Hypothalamus (tissue), 51 donors: ENCODE measurements at regions not wholly inside any gene's neighbourhood (a gene's known extent, or its start where the extent isn't known, plus 50 kb on each side); places are given as distances from the start of the nearest gene placed in this dataset.

ENCODE experiments used
- DNase-seq, 51 donors: peaks; one replicate each; lab custom pipeline; 2025; lab: John Stamatoyannopoulos, UW

DNA sequence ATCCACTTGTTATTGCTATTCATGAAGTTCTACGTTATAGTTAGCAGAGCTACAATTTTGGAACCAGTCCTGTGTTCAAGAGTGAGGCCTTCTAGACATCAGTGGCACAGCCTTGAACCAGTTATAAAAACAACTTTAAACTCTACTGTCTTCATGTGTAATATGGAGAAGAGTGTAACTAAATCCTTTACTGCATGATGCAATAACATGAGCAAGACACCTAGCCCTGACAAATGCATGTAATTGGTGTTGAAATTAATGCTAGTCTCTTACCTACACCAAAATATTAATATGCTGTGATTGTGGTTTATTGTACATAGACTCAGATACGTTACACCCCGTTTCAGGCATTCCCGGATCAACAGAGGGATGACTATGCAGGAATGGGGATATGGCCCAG is 654.6 kb downstream of the IRX1 start:
- no peak for DNase-seq

DNA sequence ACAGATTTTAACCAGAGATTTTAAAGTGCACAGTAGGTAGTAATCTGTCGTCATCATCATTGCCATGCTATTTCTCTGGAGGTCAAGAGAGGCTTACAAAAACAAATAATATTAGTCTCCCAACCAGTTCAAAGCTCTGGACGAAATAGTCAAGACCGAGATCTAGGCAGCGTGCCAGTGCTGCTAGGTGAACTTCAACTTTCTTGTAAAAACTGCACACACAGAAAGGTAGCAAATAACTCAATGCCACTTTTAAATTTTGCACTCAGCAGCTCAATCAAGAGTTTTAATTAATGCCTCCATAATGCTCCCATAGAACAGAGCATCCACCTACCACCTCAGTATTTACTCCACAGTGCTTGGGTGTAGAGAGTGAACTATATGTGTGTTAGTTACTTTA is 656.8 kb downstream of the IRX1 start:
- no peak for DNase-seq

DNA sequence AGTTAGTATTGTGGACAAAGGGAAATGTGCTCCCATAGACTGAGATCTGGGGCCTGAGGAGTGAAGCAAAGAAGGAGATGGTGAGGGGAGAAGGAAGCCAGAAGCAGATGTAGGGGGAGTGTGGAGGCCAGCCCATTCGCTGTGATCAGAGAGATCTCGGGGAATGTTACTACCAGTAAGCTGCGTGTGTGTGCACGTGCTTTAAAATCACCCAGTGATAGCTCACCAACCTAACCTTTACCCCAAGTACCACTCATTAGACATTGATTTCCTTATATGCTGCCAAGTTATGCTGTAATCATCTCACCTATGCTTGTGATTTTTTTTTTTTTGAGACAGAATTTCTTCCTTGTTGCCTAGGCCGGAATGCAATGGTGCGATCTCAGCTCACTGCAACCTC is 659.1 kb downstream of the IRX1 start:
- no peak for DNase-seq

DNA sequence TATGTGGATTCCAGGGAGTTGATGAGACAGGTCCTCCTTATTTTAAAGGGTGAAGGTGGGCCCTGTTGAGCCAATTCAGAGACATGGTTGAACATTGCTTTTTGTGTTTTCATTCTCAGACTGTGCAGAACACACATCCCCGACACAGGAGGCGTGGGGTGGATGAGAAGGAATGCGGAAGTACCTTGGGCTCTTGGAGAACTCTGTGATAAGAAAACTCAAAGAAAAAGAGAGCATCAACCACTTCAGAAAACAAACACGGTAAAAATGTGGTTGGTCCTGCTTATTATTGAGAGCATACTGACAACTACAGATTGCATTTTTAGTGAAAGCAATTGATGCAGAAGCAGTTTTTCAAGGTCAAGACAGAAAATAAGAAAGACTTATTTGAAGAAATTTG is 659.8 kb downstream of the IRX1 start:
- DNase-seq = no peak

DNA sequence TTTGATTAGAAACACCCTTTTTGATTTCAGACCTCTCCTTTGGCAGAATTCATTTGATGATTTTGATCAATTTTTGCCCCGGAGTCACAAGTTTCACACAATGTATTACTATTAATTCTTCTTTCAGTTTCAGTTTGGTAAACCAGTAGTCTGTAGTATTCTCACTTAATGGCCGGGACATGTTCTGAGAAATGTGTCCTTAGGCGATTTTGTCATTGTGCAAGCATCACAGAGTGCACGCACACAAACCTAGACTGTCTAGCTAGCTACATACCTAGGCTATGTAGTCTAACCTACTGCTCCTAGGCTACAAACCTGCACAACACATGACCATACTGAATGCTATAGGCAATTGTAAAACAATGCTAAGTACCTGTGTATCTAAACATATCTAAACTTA is 662.5 kb downstream of the IRX1 start:
- DNase-seq = no peak

DNA sequence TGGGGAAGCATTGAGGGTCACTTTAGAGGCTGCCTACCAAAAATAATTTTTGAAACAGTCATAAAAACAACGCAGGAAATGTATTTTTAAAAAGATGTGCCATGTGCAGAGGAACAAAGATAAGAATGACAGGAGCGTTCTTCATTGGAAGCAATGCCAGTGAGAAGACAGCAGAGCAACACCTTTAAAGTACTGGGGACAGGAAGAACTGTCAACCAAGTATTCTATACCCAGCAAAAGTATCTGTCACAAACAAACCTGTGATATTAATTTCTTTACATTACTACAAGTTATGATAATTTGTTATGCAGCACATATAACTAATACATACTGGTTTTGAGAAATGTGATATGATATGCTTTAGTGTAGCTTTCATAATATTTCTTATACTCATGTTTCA is 675.6 kb downstream of the IRX1 start:
- DNase-seq = no peak

DNA sequence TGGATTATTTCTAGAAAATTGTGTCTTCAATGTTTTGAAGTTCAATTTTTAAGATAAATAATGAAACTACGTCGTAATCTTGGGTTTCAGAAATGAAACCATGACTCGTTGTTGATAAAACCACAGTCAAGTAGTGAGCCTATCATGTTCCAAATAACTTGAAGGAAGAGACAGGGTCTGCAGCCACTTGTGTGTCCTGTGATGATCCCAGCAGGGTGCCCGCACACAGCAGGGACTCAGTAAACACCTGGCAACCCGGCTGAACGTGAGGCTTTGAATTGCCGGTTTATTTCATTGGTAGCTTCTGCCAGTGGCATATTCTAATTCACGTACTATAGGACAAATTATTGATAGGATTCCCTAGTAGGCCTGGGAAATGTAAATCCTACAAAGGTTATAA is 679.6 kb downstream of the IRX1 start:
- DNase-seq = no peak

DNA sequence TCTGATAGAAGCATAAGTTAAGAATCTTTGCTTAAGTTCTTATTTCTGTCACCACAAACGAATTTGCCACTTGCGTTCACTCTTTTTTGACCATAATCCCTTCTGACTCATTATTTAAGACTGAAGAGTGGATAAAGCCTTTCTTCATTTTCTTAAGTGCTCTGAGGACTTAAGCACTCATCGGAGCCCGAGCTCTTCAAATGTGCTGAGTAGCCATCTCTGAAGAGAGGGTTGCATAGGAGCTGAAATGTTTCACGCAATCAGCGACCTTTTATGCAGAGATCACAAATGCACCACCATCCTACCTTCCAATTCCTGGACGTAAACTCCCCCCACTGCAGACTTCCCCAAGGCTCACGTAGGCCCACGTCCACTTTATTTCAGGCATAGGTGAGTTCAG is 699.2 kb downstream of the IRX1 start:
- no peak for DNase-seq

DNA sequence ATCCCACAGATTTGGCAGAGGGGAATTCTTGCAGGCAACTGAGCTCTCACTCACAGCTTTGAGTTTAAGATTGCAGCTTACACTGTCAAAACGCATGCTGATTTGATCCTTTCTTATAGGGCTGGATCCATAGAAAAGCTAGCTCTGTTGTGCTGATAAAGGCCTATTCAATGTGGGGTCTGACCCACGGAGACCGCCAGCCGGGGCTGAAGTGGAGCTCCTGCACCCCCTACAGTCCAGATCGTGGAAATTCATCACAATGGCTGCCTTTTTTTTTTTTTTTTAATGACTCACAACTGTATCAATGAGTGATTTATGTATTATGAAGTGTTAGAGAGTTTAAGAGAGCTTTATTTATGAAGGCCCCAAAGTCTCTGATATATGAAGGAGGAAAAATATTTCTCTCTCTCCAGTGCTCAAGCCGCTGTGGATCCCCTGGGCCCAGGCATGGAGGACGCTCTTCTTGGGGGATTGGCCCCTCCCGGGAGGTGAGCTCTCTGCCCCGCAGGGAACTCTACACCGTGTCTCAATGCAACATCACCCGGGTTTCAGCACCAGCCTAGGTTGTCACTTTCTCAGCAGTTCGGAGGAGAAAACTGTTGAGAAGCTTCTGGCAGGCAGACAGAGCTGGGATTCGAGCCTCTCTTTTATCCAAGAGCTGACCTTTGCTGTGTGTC is 700.2 kb downstream of the IRX1 start:
- DNase-seq = peak in 32 of 51 donors; percentile 1 to 46 (median 12)

DNA sequence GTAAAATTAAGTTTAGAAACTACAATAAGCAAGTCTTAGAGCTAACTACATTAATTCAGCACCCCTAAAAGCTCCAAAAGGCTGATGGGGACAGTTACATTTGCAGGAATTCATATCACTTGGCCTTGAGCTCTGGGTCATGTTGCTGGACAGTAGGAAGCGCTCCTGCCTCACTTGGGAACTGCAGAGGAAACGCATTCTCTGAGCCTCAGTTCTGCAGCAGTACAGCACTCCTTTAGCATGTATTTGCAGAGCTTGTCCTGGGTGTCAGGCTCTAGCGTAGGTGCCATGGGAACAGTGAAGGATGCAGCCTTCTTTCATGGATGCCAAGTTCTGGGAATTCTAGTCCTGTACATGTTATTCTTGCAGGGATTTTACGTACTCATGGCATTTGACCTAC is 710.4 kb downstream of the IRX1 start:
- DNase-seq = no peak

DNA sequence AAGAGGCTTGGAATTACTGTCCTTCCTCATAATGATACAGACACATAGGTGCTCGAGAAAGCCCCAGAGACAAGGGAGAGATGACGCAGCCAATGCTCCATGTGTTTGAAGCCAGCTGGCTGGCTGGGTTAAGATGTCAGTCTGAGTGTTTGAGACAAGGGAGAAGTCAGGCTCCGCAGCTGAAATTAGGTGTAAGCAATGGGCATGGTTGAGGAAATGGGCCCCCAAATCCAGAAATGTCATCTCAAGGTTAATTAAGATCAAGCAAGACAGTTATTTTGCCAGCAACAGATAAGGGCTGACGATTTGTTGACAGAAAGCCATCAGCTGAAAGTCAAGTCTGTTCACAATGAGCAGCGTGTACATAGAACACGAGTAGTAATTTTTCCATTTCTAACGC is 713.4 kb downstream of the IRX1 start:
- no peak for DNase-seq

DNA sequence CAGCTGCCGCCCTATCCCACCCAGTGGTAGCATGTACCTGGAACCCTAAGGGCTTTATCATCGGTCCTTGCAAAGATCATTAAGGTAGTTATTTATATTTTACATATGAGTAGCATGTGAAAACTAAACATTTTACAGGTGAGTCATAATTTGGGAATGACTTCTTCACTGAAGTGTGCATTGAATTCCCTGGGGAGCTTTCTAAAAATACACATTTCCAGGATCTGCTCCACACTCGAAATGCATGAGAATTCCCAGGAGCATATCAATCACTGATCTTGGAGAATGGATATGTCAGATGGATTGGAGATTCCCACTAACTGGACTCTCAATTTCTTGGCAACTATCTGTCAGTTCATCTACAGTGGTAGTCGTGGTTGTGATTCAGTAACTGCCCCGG is 717.5 kb downstream of the IRX1 start:
- DNase-seq = no peak

DNA sequence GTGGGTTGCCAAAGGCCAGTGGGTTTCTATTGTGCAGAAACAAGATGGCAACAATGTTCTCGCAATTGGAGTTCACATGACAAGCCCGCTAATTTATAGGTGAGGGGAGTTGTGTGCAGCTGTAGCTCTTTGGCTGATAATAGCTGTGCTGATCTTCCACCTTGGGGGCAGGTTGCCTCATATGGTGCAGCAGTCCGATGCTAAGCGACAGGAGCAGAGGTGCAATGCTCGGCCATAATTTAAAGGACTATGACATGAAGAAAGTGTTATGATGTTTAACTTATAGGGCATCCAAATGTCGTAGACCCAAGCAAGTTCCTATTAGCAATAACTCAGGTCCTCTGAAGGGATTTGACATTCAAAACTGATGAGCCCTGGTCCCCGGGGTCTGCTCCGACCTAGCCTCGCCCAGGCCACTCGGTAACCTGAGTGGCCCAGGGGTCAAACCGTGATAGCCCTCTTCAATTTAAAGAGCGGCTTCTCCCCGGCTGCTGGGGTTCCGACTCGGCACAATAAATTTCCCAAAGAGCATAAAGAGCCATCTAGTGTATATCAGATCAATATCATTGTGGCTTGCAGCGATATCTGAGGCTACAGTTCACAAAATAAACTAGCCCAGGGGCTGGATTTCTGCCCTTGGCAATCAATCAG is 724.0 kb downstream of the IRX1 start:
- no peak for DNase-seq

DNA sequence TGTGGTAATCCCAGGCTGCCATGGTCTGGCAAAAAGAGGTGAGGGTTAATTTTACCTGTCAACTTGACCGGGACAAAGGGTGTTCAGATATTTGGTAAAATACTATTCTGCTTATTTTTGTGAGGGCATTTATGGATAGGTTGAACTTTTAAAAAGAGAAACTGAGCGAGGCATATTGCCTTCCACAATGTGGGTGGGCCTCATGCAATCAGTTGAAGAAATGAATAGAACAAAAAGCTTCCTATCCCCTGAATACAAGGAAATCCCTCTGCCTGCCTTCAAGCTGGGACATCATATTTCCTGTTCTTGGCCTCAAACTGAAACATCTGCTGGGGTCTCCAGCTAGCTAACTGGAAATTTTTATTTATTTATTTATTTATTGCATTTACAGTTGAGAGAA is 734.7 kb downstream of the IRX1 start:
- DNase-seq = no peak

DNA sequence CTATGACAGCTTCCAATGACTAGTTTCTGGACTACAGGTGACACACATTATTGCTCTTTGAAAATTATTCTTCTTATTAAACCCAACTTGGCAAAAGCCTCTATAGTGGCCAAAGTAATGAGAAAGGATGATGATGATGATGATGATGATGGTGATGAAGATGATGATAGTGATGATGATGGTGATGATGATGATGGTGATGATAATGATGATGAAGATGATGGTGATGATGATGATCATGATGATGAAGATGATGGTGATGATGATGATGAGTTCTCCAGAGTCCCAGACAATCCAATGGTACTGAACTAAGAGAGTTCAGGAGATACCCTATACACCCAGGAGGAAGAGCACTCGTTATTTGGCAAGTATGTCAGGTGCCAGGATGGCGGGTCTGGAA is 739.4 kb downstream of the IRX1 start:
- no peak for DNase-seq

DNA sequence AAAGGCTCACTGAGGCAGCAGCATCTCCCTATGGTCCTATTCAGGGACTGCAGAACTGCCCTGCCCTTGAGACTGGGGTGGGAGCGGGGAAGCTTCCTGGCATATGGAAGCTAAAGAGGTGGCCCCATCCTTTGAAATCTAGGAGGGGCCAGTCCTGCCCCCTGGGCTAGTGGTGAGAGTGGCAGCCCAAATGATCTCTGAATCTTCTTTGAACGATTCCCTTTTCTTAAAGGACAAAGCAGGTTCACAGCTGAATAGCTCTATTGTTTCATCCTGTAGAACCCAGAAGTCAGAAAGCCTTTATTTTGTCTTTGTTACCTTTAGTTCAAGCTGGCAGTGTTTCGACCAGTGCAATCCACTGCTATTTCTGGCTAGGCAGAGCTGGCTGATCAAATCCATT is 741.9 kb downstream of the IRX1 start:
- DNase-seq = no peak

DNA sequence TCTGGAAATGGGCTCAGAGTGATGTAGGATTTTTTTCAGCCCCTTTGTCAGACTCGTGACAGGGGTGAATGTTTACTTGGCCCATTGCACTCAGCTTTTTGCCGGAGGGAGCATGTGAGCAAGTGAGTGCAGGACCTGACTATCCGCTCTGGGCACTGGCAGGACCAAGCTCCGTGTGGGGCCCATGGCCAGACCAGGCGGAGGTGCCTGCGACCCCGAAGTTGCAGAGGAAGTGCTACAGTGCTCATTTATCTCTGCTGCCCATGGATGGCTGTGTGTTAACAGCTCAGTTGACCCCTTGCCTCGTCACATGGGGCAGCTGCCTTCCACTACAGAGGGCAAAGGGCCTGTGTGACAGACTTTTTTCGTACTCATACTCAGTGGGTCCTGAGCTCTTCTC is 744.3 kb downstream of the IRX1 start:
- DNase-seq = no peak

DNA sequence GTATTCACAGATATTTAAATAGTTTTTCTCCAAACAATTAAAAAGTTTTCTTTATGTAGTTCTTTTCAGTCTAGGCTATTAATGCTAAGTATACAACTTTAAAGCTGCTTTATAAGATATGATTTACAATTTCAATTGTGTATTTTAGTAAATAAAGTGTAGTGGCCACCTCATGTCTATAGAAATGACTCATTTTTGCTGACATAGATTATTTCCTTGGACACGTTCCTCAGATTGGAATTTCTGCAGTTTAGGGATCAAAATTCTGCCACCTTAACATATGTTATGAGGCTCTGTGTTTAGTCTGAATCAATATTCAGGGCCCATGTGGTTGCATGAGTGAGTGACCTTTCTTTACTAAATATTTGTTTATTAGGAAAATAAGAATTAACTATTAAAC is 750.2 kb downstream of the IRX1 start:
- no peak for DNase-seq

DNA sequence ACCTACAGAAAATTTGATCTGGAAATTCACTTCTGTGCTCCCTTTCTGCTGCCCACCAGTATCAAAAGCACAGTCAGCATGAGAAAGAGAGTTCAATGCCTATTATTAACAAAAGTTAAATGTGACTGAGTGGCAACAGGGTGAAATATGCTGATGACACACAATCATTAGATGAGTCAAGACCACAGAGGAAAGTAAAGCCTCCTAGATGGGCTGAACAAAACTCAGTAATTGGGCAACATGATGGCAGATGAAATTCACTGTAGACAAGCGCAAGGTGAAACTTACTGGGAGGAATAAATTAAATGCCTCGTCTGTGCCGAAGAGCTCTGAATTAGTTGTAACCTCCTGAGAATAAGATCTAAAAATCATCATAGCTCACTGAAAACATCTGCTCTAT is 752.8 kb downstream of the IRX1 start:
- DNase-seq = no peak

DNA sequence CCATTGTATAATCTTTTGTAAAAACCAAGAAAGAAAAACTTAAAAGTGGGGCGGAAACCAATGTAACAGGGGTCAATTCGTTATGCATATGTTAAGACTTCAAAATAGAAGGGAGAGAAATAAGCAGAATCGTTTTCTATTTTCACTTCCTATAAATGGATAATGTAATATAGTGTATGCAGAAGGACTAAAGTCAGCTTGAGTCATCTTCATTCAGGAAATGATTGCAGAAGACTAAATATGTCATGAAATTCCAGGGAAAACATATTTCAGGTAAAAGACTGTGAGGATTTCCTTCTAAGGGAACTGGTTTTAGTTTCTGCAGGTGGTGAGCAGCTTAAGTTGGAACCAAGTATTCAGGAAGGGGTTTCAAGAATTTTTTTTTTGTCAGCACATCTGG is 753.3 kb downstream of the IRX1 start:
- no peak for DNase-seq

DNA sequence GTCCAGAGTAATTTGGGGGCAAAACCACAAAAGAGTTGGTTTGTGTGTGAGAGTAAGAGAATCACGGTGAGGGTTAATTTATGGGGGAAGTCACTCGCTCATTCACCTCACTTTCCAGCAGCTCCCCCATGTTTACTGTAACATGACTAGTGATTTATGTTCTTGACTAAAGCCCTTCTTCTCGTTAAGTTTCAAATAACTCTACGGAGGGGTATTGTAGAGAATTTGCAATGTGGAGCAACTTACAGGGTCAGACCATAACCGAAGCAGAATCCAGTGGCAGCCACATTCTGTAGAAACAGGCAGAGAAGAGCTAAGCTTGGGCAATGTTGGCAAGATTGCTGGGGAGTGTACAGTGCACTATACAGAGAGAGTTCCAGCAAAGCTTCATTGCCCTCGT is 760.6 kb downstream of the IRX1 start:
- DNase-seq = no peak

DNA sequence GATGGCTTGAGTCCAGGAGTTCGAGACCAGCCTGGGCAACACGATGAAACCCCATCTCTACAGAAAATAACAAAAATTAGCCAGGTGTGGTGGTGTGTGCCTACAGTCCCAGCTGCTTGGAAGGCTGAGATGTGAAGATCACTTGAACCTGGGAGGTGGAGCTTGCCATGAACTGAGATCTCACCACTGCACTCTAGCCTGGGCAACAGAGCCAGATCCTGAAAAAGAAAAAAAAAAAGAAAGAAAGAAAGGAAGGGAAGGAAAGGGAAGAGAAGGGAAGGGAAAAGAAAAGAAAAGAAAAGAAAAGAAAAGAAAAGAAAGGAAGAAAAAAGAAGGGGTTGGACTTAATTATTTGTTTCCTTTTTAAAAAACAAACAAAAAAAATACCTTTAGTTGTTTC is 764.2 kb downstream of the IRX1 start:
- DNase-seq = no peak

DNA sequence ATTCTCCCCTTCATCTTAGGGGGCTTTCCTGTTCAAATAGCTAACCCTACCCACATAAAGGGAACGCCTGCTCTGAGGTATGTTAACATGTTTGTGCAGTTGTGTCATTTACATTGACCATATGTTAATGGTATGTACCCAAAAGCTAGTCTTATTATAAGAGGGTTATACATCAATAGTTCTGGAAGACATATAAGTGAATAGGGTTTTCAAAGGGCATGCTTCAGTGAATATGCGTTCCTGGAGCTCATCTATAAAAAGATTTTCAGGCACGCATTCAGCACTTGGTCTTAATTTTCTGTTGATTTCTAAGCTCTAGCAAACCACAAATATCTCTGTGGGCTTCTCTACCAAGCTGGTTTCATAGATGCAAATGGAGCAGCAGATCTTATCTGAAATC is 766.1 kb downstream of the IRX1 start:
- no peak for DNase-seq
